ENCODE measurements at regions not wholly inside any gene's neighbourhood (a gene's known extent, or its start where the extent isn't known, plus 50 kb on each side); places are given as distances from the start of the nearest gene placed in this dataset.

DNA sequence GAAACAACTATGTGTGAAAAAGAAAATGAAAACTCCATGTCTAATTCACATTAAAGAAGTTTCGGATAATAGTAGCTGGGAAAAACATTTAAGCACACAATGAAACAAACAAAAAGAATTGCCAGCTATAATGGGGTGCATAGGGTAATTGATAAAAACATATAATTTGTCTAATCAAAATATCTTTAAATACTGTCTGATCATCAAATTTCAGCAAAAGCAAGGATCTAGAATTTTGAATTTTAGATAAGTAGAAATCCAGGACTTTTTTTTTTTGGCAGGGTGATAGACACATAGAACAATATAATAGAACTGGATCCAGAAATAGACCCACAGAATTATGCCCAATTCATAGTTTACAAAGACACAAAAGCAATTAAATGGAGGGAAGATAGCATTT is 585.0 kb downstream of the TAF11L14 start:
- TF ChIP-seq, protein P1, sequence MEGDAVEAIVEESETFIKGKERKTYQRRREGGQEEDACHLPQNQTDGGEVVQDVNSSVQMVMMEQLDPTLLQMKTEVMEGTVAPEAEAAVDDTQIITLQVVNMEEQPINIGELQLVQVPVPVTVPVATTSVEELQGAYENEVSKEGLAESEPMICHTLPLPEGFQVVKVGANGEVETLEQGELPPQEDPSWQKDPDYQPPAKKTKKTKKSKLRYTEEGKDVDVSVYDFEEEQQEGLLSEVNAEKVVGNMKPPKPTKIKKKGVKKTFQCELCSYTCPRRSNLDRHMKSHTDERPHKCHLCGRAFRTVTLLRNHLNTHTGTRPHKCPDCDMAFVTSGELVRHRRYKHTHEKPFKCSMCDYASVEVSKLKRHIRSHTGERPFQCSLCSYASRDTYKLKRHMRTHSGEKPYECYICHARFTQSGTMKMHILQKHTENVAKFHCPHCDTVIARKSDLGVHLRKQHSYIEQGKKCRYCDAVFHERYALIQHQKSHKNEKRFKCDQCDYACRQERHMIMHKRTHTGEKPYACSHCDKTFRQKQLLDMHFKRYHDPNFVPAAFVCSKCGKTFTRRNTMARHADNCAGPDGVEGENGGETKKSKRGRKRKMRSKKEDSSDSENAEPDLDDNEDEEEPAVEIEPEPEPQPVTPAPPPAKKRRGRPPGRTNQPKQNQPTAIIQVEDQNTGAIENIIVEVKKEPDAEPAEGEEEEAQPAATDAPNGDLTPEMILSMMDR (optimal IDR thresholded peaks at IDR 0.05 in 1 of 3, IDR thresholded peaks at IDR 0.05 in 1 of 3, conservative IDR thresholded peaks at IDR 0.05 in 1 of 3; ENCODE audit: extremely low read depth in 1 of 3, insufficient read depth in 2 of 3, low read length in 3 of 3): no peak
- no peak for TF ChIP-seq EZH2 (IDR thresholded peaks at IDR 0.05; ENCODE audit: low read length)
